Motor neuron (in vitro differentiated cells): ENCODE measurements at regions not wholly inside any gene's neighbourhood (a gene's known extent, or its start where the extent isn't known, plus 50 kb on each side); places are given as distances from the start of the nearest gene placed in this dataset.

Experiments
- ATAC-seq, 8 experiments: fragments of 200-7000 bp; cut with Tn5 transposase; replicated peaks in 6 of 8; 2 replicates each; pipeline ENCODE4 v1.8.0; 2021; ENCODE audit warnings: mild to moderate bottlenecking in 8 of 8, moderate library complexity in 8 of 8
- H3K27ac ChIP-seq, 2 donors: fragments of 250-450 bp; sonication (Bioruptor Pico); 2 replicates each; pipeline ENCODE4 v1.9.0; 2021; ENCODE audit warnings: antibody characterized with exemption in 2 of 2, mild to moderate bottlenecking in 2 of 2, moderate library complexity in 1 of 2
- H3K4me1 ChIP-seq, 2 donors: fragments of 250-450 bp; sonication (Bioruptor Pico); replicated peaks in 1 of 2; 2 replicates each; pipeline ENCODE4 v1.6.1; 2021; ENCODE audit warnings: antibody characterized with exemption in 2 of 2, mild to moderate bottlenecking in 2 of 2, moderate library complexity in 1 of 2
- H3K4me3 ChIP-seq, 5 donors: fragments of 250-450 bp; sonication (Bioruptor Pico); 2 replicates each; pipeline ENCODE4 v1.9.0; 2021; ENCODE audit warnings: antibody characterized with exemption in 5 of 5, mild to moderate bottlenecking in 5 of 5, moderate library complexity in 4 of 5
- WGBS, 10 experiments: fragments of 450-650 bp; shearing (Covaris generic); methylation state at CpG; one replicate each; pipeline ENCODE4 v1.0.0; 2022; 5-methylcytosine and 5-hydroxymethylcytosine counted together
- in situ Hi-C, 9 experiments: fragments of 400-800 bp; cut with MboI; loops; one replicate each; pipeline ENCODE4 v1.15.0; 2021; ENCODE audit warnings: low sequenced_read_pairs in 9 of 9, low pct_unique_long_range_greater_than_20kb in 2 of 9; ENCODE audit not compliant: unreplicated experiment in 9 of 9

DNA sequence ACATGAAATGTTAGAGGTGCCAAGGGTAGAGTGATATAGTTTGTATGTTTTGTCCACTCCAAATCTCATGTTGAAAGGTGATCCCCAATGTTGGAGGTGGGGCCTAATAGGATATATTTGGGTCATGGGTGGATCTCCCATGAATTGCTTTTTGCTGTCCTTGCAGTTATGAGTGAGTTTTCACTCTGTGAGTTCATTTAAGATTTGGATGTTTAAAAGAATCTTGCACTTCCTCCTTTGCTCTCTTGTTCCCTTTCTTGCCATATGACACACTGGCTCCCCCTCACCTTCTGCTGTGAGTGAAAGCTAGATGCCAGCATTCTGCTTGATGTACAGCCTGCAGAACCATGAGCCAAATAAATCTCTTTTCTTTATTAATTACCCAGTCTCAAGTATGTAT is 269.2 kb downstream of the ZWINT start:
- in situ Hi-C loops = no loop called here
- H3K4me3 ChIP-seq = no peak overlapping the region
- no peak overlapping the region for H3K27ac ChIP-seq
- no peak for ATAC-seq
- H3K4me1 ChIP-seq = peaks cover 0 to 8% of the 10 kb centered on the region in 2 donors

- WGBS, 10 experiments = 20 to 100% (median 100%) methylated on average over 1 to 2 of the region's 3 CpGs; no CpG with 5 or more reads in 7 of the 10 experiments
- Histone ChIP-seq H3K4me3 (no peak overlapping the region), H3K27ac (no peak overlapping the region), H3K4me1 (peaks cover 5 to 17% of the 10 kb centered on the region in 2 donors)
- in situ Hi-C loops = no loop called here
- no peak for ATAC-seq
Observed at GRCh38 chr10:56090914-56091540, 270.0 kb downstream of the ZWINT start.

DNA sequence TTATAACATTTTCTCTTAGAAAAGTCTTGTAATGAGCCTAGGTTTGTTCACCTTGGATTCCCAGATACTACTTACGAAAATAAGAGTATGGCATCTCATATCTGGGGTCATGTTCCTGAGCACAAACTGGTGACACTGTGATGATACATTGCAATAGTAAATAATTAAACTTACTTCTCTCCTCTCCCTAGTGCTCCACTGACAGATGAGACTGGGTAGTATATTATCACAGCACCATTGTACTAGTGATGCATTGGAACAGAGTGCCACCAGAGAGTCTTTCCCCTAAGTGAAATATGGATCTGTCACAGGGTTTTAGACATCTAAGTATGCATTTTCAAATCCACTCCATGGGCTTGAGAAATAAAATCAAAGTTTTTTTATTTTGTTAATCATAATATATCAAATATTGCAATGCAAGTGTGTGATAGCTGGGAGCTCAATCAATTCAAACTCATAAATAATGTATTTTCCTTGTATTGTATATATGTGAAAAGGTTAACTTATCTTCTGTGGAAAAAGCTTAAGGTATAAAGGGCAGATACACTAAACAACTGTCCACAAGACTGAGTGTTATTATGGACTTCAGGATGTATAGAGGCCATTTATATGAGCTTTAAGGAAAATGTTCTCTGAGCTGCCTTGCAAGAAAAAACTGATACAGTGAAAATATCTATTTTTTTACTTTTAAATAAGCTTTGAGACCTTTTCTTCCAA is 275.5 kb downstream of the ZWINT start:
- in situ Hi-C loops = no loop called here
- H3K4me1 ChIP-seq = peaks cover 7 to 38% of the 10 kb centered on the region in 2 donors
- no peak overlapping the region for H3K4me3 ChIP-seq
- H3K27ac ChIP-seq = peak overlapping the region in 1 of 2 donors; percentile 37
- peak in 5 of 8 experiments; percentile 74 to 98 (median 96) for ATAC-seq
- WGBS, 10 experiments = 0 to 79% (median 17%) methylated on average over 1 of the region's 1 CpG; no CpG with 5 or more reads in 5 of the 10 experiments

DNA sequence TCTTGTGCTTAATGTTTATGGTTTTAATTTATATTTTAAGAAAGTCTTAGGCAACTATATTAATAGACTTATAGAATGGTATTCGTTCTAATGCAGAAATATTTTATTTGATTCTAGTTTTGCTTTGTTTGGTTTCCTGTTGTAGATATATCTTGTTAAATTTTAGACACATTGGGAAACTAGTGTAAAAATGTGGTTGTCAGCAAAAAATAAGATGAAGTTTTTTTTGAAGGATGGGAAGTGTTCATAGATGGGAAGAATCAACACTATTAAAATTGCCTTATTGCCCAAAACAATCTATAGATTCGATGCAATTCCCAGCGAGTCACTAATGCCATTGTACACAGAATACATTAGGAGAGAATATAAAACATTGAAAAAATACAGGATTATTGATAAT is 278.9 kb downstream of the ZWINT start:
- no peak for ATAC-seq
- in situ Hi-C loops = no loop called here
- H3K4me3 ChIP-seq = no peak overlapping the region
- H3K27ac ChIP-seq = no peak overlapping the region
- 3 to 100% (median 72%) methylated on average over 1 to 3 of the region's 3 CpGs; no CpG with 5 or more reads in 1 of the 10 experiments for WGBS, 10 experiments
- H3K4me1 ChIP-seq = peaks cover 7 to 33% of the 10 kb centered on the region in 2 donors

DNA sequence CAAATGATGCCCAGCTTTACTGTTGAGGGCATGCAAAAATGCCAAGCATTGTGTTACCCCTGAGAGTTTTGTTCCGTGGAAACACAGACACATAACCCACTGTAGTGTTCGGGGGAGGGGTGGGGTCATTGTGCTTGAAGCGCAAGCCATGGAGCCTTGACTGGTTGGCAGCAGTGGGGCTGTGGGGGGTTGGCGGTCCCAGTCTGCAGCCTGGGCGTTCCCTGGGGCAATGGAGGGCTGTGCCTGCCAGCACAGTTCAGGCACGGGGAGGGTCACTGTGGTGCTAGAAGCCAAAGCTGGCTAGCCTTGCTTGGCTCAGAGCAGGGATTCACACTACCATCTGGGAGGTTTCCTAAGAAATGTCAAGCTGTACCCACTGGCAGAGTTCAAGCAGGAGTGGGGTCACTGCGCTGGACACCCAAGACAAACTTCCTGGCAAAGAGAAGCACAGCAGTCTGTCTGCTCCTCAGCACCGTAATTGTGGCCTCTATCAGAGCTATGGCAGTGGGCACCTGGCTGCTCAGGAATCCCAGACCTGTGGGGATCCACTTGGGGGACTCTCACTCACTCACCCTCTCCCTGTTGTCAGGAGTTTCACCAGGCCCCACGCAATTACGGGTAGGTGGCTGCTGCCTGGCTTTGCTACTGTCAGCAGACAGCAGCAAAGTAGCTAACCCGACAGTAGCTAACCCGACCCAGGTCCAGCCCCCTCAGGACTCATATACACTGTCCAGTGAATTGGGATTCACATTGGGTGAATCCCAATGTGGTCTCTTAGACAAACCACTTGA is 292.4 kb downstream of the ZWINT start:
- 21 to 100% (median 80%) methylated on average over 2 to 5 of the region's 12 CpGs; no CpG with 5 or more reads in 4 of the 10 experiments for WGBS, 10 experiments
- in situ Hi-C loops = no loop called here
- Histone ChIP-seq H3K27ac (no peak overlapping the region), H3K4me3 (no peak overlapping the region), H3K4me1 (no peaks in the 10 kb centered on the region)
- ATAC-seq = no peak

GRCh38 chr10:56068040-56068439 is 293.0 kb downstream of the ZWINT start:
- no peak overlapping the region for H3K27ac ChIP-seq
- no peak for ATAC-seq
- in situ Hi-C loops = no loop called here
- no peaks in the 10 kb centered on the region for H3K4me1 ChIP-seq
- WGBS, 10 experiments = 79% methylated on average over 2 of the region's 2 CpGs; no CpG with 5 or more reads in 9 of the 10 experiments
- H3K4me3 ChIP-seq = no peak overlapping the region

DNA sequence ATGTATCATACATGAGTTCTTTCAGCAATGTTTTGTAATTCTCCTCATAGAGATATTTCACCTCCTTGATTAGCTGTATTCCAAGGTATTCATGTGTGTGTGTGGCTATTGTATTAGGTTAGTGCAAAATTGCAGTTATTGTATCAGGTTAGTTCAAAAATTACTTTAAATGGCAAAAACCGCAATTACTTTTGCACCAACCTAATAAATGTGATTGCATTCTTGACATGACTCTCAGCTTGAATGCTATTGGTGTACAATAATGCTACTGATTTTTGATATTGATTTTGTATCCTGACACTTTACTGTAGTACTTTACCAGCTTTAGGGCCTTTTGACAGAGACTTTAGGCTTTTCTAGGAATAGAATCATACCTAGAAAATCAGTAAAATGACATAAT is 297.4 kb downstream of the ZWINT start:
- in situ Hi-C loops = no loop called here
- 0 to 100% (median 80%) methylated on average over 1 of the region's 1 CpG for WGBS, 10 experiments
- ATAC-seq = no peak
- Histone ChIP-seq H3K27ac (no peak overlapping the region), H3K4me1 (no peaks in the 10 kb centered on the region), H3K4me3 (no peak overlapping the region)

DNA sequence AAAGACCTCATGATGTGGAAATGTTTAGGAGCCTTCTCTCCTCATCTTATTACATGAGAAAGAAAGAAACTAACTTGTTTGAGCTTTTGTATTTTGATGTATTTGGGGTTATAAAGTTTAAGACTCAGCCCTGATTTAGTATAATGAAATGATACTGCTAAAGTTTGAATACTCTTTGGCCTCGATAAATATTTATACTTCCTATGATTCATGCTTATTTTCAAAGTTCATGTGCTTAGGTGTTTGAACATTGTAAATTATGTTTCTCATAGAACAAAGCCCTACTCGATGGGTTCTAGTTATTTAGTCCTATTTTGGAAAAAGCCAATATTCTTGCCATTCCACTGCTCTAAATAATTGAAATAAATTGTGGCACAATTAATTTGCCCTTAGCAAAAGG is 303.2 kb downstream of the ZWINT start:
- ATAC-seq = no peak
- Histone ChIP-seq H3K4me1 (no peaks in the 10 kb centered on the region), H3K4me3 (no peak overlapping the region), H3K27ac (no peak overlapping the region)
- 0 to 95% (median 80%) methylated on average over 1 to 2 of the region's 2 CpGs; no CpG with 5 or more reads in 1 of the 10 experiments for WGBS, 10 experiments
- in situ Hi-C loops = no loop called here

- in situ Hi-C loops = no loop called here
- no peak for ATAC-seq
- Histone ChIP-seq H3K4me1 (peaks cover 0 to 4% of the 10 kb centered on the region in 2 donors), H3K27ac (no peak overlapping the region), H3K4me3 (no peak overlapping the region)
- 20 to 97% (median 86%) methylated on average over 2 to 7 of the region's 8 CpGs for WGBS, 10 experiments
Observed at GRCh38 chr10:56035489-56035888, 325.6 kb downstream of the ZWINT start.

GRCh38 chr10:56028298-56029132 is 332.5 kb downstream of the ZWINT start:
- no peak overlapping the region for H3K27ac ChIP-seq
- in situ Hi-C loops = no loop called here
- ATAC-seq = peak in 1 of 8 experiments; percentile 31
- WGBS, 10 experiments = 0 to 74% (median 42%) methylated on average over 1 to 5 of the region's 5 CpGs
- H3K4me3 ChIP-seq = no peak overlapping the region
- H3K4me1 ChIP-seq = peaks cover 0 to 5% of the 10 kb centered on the region in 2 donors

- H3K4me3 ChIP-seq = no peak overlapping the region
- ATAC-seq = peak in 2 of 8 experiments; percentile 19 to 80
- no peak overlapping the region for H3K27ac ChIP-seq
- no peaks in the 10 kb centered on the region for H3K4me1 ChIP-seq
- in situ Hi-C loops = no loop called here
Observed at GRCh38 chr10:56012101-56012500, 349.0 kb downstream of the ZWINT start.

- 8 to 94% (median 81%) methylated on average over 1 to 2 of the region's 2 CpGs; no CpG with 5 or more reads in 1 of the 10 experiments for WGBS, 10 experiments
- ATAC-seq = no peak
- Histone ChIP-seq H3K4me1 (no peaks in the 10 kb centered on the region), H3K4me3 (no peak overlapping the region), H3K27ac (no peak overlapping the region)
- in situ Hi-C loops = no loop called here
Observed at GRCh38 chr10:56003555-56003954, 357.5 kb downstream of the ZWINT start.

GRCh38 chr10:55989188-55989587 is 371.9 kb downstream of the ZWINT start:
- 5 to 81% (median 68%) methylated on average over 2 to 3 of the region's 3 CpGs; no CpG with 5 or more reads in 1 of the 10 experiments for WGBS, 10 experiments
- Histone ChIP-seq H3K4me1 (no peaks in the 10 kb centered on the region), H3K27ac (no peak overlapping the region), H3K4me3 (no peak overlapping the region)
- no peak for ATAC-seq
- in situ Hi-C loops = no loop called here
